Testis (tissue), 2 donors: ENCODE measurements at regions not wholly inside any gene's neighbourhood (a gene's known extent, or its start where the extent isn't known, plus 50 kb on each side); places are given as distances from the start of the nearest gene placed in this dataset.

Experiments used
- CTCF ChIP-seq, 3 experiments: fragments of 450-650 bp in 2 of 3; fragments of 200-600 bp in 1 of 3; sonication (generic) in 1 of 3; IDR thresholded peaks; one replicate each; pipeline ENCODE4 v1.5.1; 2016 to 2019; ENCODE audit warnings: antibody characterized with exemption in 3 of 3, mild to moderate bottlenecking in 2 of 3, moderate library complexity in 1 of 3
- POLR2A ChIP-seq: fragments of 450-650 bp; IDR thresholded peaks from one replicate; pipeline ENCODE4 v1.6.1; 2017; ENCODE audit warnings: antibody characterized with exemption, mild to moderate bottlenecking, moderate library complexity

GRCh38 chr2:10989782-10990181, 78.0 kb downstream of the KCNF1 start:
- TF ChIP-seq POLR2A = no peak
- no peak for TF ChIP-seq CTCF (IDR thresholded peaks at IDR 0.05)
